B cell (primary cell): ENCODE measurements at regions not wholly inside any gene's neighbourhood (a gene's known extent, or its start where the extent isn't known, plus 50 kb on each side); places are given as distances from the start of the nearest gene placed in this dataset.

Experiments used
- ATAC-seq: fragments of 200-7000 bp; cut with Tn5 transposase; one replicate; pipeline ENCODE4 v1.10.0; 2021; ENCODE audit warnings: low read depth, mild to moderate bottlenecking, moderate number of reproducible peaks, moderate library complexity
- CTCF ChIA-PET: fragments of 350-600 bp; sonication (Branson Sonifier 250); formaldehyde crosslinking; loops from one replicate; lab custom pipeline; 2021; ENCODE audit warnings: antibody characterized with exemption, inconsistent platforms; lab: Charles Lee
- POLR2A ChIA-PET: fragments of 350-600 bp; sonication (Branson Sonifier 250); formaldehyde crosslinking; loops from one replicate; lab custom pipeline; 2021; ENCODE audit warnings: antibody characterized with exemption; lab: Charles Lee
- DNase-seq: peaks from one replicate; pipeline ENCODE4 v3.0.0; 2013
- H2AFZ ChIP-seq: 2 replicates; pipeline ENCODE4 v1.6.1; 2012; ENCODE audit warnings: mild to moderate bottlenecking, low read depth, low read length; ENCODE audit not compliant: insufficient read depth, poor library complexity, severe bottlenecking
- H3K27ac ChIP-seq, 2 donors: 1 replicate in 1 of 2; 2 replicates in 1 of 2; pipeline ENCODE4 v1.5.1; 2012 to 2013; ENCODE audit warnings: low read length in 2 of 2, mild to moderate bottlenecking in 2 of 2, moderate library complexity in 1 of 2
- H3K27me3 ChIP-seq, 4 experiments: fragments of 200-600 bp in 1 of 4; sonication (generic) in 1 of 4; replicated peaks in 1 of 4; 1 replicate in 2 of 4; 2 replicates in 2 of 4; pipeline versions ENCODE4 v1.6.1 to v1.7.0; 2013 to 2016; ENCODE audit warnings: low read length in 3 of 4, mild to moderate bottlenecking in 2 of 4, mixed read lengths in 1 of 4, moderate library complexity in 1 of 4; ENCODE audit not compliant: insufficient read depth in 4 of 4, control insufficient read depth in 3 of 4; ENCODE audit errors: control extremely low read depth in 1 of 4
- H3K36me3 ChIP-seq, 2 experiments: replicated peaks in 1 of 2; 1 replicate in 1 of 2; 2 replicates in 1 of 2; pipeline versions ENCODE4 v1.6.1 to v1.7.1; 2013; ENCODE audit warnings: low read length in 1 of 2; ENCODE audit not compliant: insufficient read depth in 2 of 2, control insufficient read depth in 1 of 2; ENCODE audit errors: control extremely low read depth in 1 of 2, extremely low read depth in 1 of 2
- H3K4me1 ChIP-seq, 2 donors: fragments of 200-600 bp in 1 of 2; sonication (generic) in 1 of 2; 1 replicate in 1 of 2; 2 replicates in 1 of 2; pipeline versions ENCODE4 v1.5.1 to v1.6.1; 2013 to 2017; ENCODE audit warnings: low read length in 2 of 2; ENCODE audit not compliant: control insufficient read depth in 2 of 2, insufficient read depth in 2 of 2
- H3K4me2 ChIP-seq: replicated peaks from 2 replicates; pipeline ENCODE3; 2012; ENCODE audit warnings: mild to moderate bottlenecking, low read depth, low read length; ENCODE audit not compliant: poor library complexity, severe bottlenecking
- H3K4me3 ChIP-seq, 5 experiments: fragments of 200-600 bp in 1 of 5; sonication (generic) in 1 of 5; 1 replicate in 3 of 5; 2 replicates in 2 of 5; pipeline versions ENCODE4 v1.5.1 to v1.7.0; 2011 to 2016; ENCODE audit warnings: low read length in 4 of 5, mild to moderate bottlenecking in 4 of 5, low read depth in 2 of 5, control low read depth in 1 of 5, moderate library complexity in 1 of 5; ENCODE audit not compliant: insufficient read depth in 1 of 5; ENCODE audit errors: control extremely low read depth in 1 of 5, extremely low read depth in 1 of 5
- H3K79me2 ChIP-seq: fragments of 200-600 bp; sonication (generic); one replicate; pipeline ENCODE4 v1.6.0; 2016; ENCODE audit warnings: low read length; ENCODE audit not compliant: control insufficient read depth, insufficient read depth
- H3K9ac ChIP-seq: fragments of 200-600 bp; sonication (generic); 2 replicates; pipeline ENCODE4 v1.6.1; 2017; ENCODE audit warnings: mild to moderate bottlenecking, low read length, moderate library complexity
- H3K9me3 ChIP-seq, 3 donors: one replicate each; pipeline versions ENCODE4 v1.6.1 to v1.7.1; 2013; ENCODE audit warnings: low read length in 2 of 3; ENCODE audit not compliant: control insufficient read depth in 2 of 3, insufficient read depth in 1 of 3; ENCODE audit errors: control extremely low read depth in 1 of 3
- H4K20me1 ChIP-seq: 2 replicates; pipeline ENCODE4 v1.6.0; 2012; ENCODE audit warnings: mild to moderate bottlenecking, low read length; ENCODE audit not compliant: insufficient read depth, control insufficient read depth, poor library complexity, severe bottlenecking
- H3K27ac Mint-ChIP-seq: one replicate; pipeline ENCODE4 v1.8.0; 2021; ENCODE audit warnings: mixed read lengths
- H3K27me3 Mint-ChIP-seq: one replicate; pipeline ENCODE4 v1.8.0; 2021; ENCODE audit warnings: mixed read lengths
- H3K4me1 Mint-ChIP-seq: one replicate; pipeline ENCODE4 v1.8.0; 2021; ENCODE audit warnings: mixed read lengths
- H3K4me3 Mint-ChIP-seq: one replicate; pipeline ENCODE4 v1.8.0; 2021; ENCODE audit warnings: mixed read lengths
- H3K9me3 Mint-ChIP-seq: one replicate; pipeline ENCODE4 v1.8.0; 2022; ENCODE audit warnings: mixed read lengths; ENCODE audit not compliant: insufficient read depth
- EZH2 ChIP-seq: IDR thresholded peaks from 2 replicates; pipeline ENCODE4 v1.6.1; 2012; ENCODE audit warnings: borderline replicate concordance, low read depth, mild to moderate bottlenecking, moderate library complexity, low read length; ENCODE audit not compliant: insufficient read depth, poor library complexity, severe bottlenecking
- WGBS: methylation state at CpG from one replicate; pipeline ENCODE4 v1.1.5; 2013; ENCODE audit warnings: missing lambda C conversion rate; ENCODE audit not compliant: insufficient coverage; 5-methylcytosine and 5-hydroxymethylcytosine counted together
- intact Hi-C: fragments of 100-400 bp; cut with micrococcal nuclease; formaldehyde crosslinking; loops from one replicate; pipeline ENCODE4 v1.10.0; 2022
- TF ChIP-seq, protein P1 (sequence below): fragments of 200-600 bp; IDR thresholded peaks from one replicate; pipeline ENCODE4 v1.8.0; 2022; ENCODE audit warnings: antibody characterized with exemption, mild to moderate bottlenecking

DNA sequence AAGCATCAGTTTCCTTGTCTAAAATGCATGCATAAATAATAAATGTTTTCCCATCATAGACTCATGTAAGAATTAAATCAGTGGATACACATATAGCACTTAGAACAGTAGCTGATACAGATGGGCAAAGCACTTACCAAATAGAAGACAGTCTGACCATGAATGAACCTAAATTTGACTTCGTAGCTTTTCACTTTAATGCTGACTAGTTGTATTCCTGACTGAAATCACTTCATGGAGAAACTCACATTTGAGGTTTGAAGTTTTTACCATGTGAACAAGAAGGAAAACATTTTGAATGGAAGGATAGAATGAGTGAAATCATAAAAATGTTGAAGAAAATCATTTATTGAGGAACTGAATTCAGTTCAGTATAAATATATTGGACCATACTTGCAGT, 68.8 kb upstream of the TMCO5A start:
- TF ChIP-seq EZH2: no peak
- TF ChIP-seq, protein P1, sequence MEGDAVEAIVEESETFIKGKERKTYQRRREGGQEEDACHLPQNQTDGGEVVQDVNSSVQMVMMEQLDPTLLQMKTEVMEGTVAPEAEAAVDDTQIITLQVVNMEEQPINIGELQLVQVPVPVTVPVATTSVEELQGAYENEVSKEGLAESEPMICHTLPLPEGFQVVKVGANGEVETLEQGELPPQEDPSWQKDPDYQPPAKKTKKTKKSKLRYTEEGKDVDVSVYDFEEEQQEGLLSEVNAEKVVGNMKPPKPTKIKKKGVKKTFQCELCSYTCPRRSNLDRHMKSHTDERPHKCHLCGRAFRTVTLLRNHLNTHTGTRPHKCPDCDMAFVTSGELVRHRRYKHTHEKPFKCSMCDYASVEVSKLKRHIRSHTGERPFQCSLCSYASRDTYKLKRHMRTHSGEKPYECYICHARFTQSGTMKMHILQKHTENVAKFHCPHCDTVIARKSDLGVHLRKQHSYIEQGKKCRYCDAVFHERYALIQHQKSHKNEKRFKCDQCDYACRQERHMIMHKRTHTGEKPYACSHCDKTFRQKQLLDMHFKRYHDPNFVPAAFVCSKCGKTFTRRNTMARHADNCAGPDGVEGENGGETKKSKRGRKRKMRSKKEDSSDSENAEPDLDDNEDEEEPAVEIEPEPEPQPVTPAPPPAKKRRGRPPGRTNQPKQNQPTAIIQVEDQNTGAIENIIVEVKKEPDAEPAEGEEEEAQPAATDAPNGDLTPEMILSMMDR: no peak
- Histone ChIP-seq H3K79me2 (no peaks in the 10 kb centered on the region), H3K4me2 (no peak overlapping the region), H3K36me3 (no peaks in the 10 kb centered on the region), H3K4me1 (no peaks in the 10 kb centered on the region), H2AFZ (no peak overlapping the region), H3K9ac (no peak overlapping the region), H3K4me3 (no peak overlapping the region), H3K27me3 (no peaks in the 10 kb centered on the region), H4K20me1 (no peaks in the 10 kb centered on the region), H3K27ac (no peak overlapping the region), H3K9me3 (no peaks in the 10 kb centered on the region)
- DNase-seq: no peak
- H3K4me1 Mint-ChIP-seq: no peaks in the 10 kb centered on the region
- no peak for ATAC-seq
- ChIA-PET POLR2A (no interaction called here), CTCF (no interaction called here)
- no CpG with 5 or more reads among the region's 1 CpG for WGBS
- peaks cover 5% of the 10 kb centered on the region for H3K27me3 Mint-ChIP-seq
- intact Hi-C loops: no loop called here
- H3K9me3 Mint-ChIP-seq: no peaks in the 10 kb centered on the region
- no peak overlapping the region for H3K27ac Mint-ChIP-seq
- no peak overlapping the region for H3K4me3 Mint-ChIP-seq

DNA sequence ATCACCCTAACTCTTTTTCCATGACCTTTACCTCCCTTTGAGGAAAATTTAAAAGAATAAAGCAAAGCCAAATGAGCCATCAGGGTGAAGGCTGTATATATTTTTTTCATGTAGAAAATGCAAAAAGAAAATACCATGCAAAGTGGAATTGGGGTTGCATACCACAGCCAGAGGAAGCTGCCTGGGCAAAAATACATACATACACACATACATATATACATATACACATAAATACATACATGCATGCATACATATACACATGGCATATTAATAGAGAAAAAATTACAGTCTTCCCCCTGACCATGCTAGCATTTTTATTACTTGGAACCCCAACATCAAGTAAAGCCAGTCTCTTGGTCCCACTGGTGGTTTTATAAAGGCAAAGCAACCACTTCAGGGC, 63.7 kb upstream of the TMCO5A start:
- no peak overlapping the region for H2AFZ ChIP-seq
- intact Hi-C loops: no loop called here
- H3K27me3 Mint-ChIP-seq: peaks cover 5% of the 10 kb centered on the region

More for the DNA sequence above, 63.7 kb upstream of the TMCO5A start:
- H3K27ac ChIP-seq: no peak overlapping the region
- H3K4me3 ChIP-seq: no peak overlapping the region
- H3K36me3 ChIP-seq: no peaks in the 10 kb centered on the region
- Mint-ChIP-seq H3K27ac (no peak overlapping the region), H3K4me3 (no peak overlapping the region), H3K4me1 (no peaks in the 10 kb centered on the region), H3K9me3 (no peaks in the 10 kb centered on the region)
- H3K4me2 ChIP-seq: no peak overlapping the region
- H3K4me1 ChIP-seq: no peaks in the 10 kb centered on the region
- ChIA-PET CTCF (no interaction called here), POLR2A (no interaction called here)
- DNase-seq (no peak), ATAC-seq (no peak)
- H3K9me3 ChIP-seq: no peaks in the 10 kb centered on the region
- TF ChIP-seq, protein P1: no peak
- H4K20me1 ChIP-seq: no peaks in the 10 kb centered on the region
- no peak overlapping the region for H3K9ac ChIP-seq
- no peaks in the 10 kb centered on the region for H3K27me3 ChIP-seq
- no peaks in the 10 kb centered on the region for H3K79me2 ChIP-seq
